ENCODE measurements at regions not wholly inside any gene's neighbourhood (a gene's known extent, or its start where the extent isn't known, plus 50 kb on each side); places are given as distances from the start of the nearest gene placed in this dataset.
"Not testable (repeated sequence)": the region's sequence is repeated elsewhere in the genome, so short reads cannot be mapped to it uniquely, and the experiment has no call there.

- not testable (repeated sequence) for TF ChIP-seq EP300, POLR2A, POLR2AphosphoS5 (IDR thresholded peaks at IDR 0.05)
- TF ChIP-seq, protein P1, sequence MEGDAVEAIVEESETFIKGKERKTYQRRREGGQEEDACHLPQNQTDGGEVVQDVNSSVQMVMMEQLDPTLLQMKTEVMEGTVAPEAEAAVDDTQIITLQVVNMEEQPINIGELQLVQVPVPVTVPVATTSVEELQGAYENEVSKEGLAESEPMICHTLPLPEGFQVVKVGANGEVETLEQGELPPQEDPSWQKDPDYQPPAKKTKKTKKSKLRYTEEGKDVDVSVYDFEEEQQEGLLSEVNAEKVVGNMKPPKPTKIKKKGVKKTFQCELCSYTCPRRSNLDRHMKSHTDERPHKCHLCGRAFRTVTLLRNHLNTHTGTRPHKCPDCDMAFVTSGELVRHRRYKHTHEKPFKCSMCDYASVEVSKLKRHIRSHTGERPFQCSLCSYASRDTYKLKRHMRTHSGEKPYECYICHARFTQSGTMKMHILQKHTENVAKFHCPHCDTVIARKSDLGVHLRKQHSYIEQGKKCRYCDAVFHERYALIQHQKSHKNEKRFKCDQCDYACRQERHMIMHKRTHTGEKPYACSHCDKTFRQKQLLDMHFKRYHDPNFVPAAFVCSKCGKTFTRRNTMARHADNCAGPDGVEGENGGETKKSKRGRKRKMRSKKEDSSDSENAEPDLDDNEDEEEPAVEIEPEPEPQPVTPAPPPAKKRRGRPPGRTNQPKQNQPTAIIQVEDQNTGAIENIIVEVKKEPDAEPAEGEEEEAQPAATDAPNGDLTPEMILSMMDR (IDR thresholded peaks at IDR 0.05): not testable (repeated sequence)
Measured at GRCh38 chr20:64332627-64333026, 77.1 kb downstream of the PCMTD2 start.

Data from gastroesophageal sphincter (tissue), 3 donors.